GM18907 (cell line): ENCODE measurements at regions not wholly inside any gene's neighbourhood (a gene's known extent, or its start where the extent isn't known, plus 50 kb on each side); places are given as distances from the start of the nearest gene placed in this dataset.

Source experiments
- ATAC-seq: cut with Tn5 transposase; IDR thresholded peaks from one replicate; pipeline ENCODE4 v1.9.1; 2021; ENCODE audit warnings: mild to moderate bottlenecking, moderate library complexity; ENCODE audit not compliant: unreplicated experiment

- no peak for ATAC-seq
Measured at GRCh38 chr3:30258426-30259392, 347.7 kb upstream of the TGFBR2 start.

GRCh38 chr3:30259730-30260129 is 346.7 kb upstream of the TGFBR2 start:
- ATAC-seq = no peak

GRCh38 chr3:30260762-30261161 is 345.6 kb upstream of the TGFBR2 start:
- no peak for ATAC-seq

- no peak for ATAC-seq
Measured at GRCh38 chr3:30263238-30263924, 343.0 kb upstream of the TGFBR2 start.

GRCh38 chr3:30263925-30264313 is 342.5 kb upstream of the TGFBR2 start:
- ATAC-seq = no peak

GRCh38 chr3:30266524-30266923 is 339.9 kb upstream of the TGFBR2 start:
- no peak for ATAC-seq

GRCh38 chr3:30268288-30268687 is 338.1 kb upstream of the TGFBR2 start:
- ATAC-seq = no peak

GRCh38 chr3:30269751-30270445 is 336.5 kb upstream of the TGFBR2 start:
- ATAC-seq = no peak

- no peak for ATAC-seq
Measured at GRCh38 chr3:30271781-30272180, 334.6 kb upstream of the TGFBR2 start.

GRCh38 chr3:30273304-30274072 is 332.9 kb upstream of the TGFBR2 start:
- ATAC-seq = no peak

GRCh38 chr3:30277494-30277893 is 328.9 kb upstream of the TGFBR2 start:
- no peak for ATAC-seq

- ATAC-seq = no peak
Measured at GRCh38 chr3:30281526-30281925, 324.9 kb upstream of the TGFBR2 start.

- no peak for ATAC-seq
Measured at GRCh38 chr3:30282154-30282696, 324.2 kb upstream of the TGFBR2 start.

GRCh38 chr3:30285188-30286006 is 321.0 kb upstream of the TGFBR2 start:
- no peak for ATAC-seq

- ATAC-seq = no peak
Measured at GRCh38 chr3:30286007-30286669, 320.3 kb upstream of the TGFBR2 start.

- ATAC-seq = no peak
Measured at GRCh38 chr3:30286811-30287210, 319.6 kb upstream of the TGFBR2 start.

- no peak for ATAC-seq
Measured at GRCh38 chr3:30288830-30289229, 317.6 kb upstream of the TGFBR2 start.

- no peak for ATAC-seq
Measured at GRCh38 chr3:30289324-30289723, 317.1 kb upstream of the TGFBR2 start.

GRCh38 chr3:30289766-30290165 is 316.6 kb upstream of the TGFBR2 start:
- ATAC-seq = no peak
